K562 (cell line): ENCODE measurements at regions not wholly inside any gene's neighbourhood (a gene's known extent, or its start where the extent isn't known, plus 50 kb on each side); places are given as distances from the start of the nearest gene placed in this dataset.

ENCODE experiments used
- ATAC-seq: fragments of 200-7000 bp; cut with Tn5 transposase; 3 replicates; pipeline ENCODE4 v1.9.1; 2020; ENCODE audit warnings: moderate library complexity
- BruUV-seq: library from RNA; stranded (reverse); fragments of 400-500 nt; replicated peaks from 2 replicates; lab custom pipeline; 2021; lab: Mats Ljungman, UMichigan
- CTCF ChIA-PET: fragments of 300-600 bp; formaldehyde crosslinking; extraction: SDS; loops from one replicate; lab custom pipeline; 2021; ENCODE audit warnings: low intra/inter-chr PET ratio; lab: Yijun Ruan, JAX
- POLR2A ChIA-PET: fragments of 300-600, 350-650 bp; sonication (Branson Sonifier 250); formaldehyde crosslinking; extraction: SDS; loops from one replicate; lab custom pipeline; 2021; ENCODE audit warnings: antibody characterized with exemption, inconsistent platforms; lab: Yijun Ruan, JAX
- DNase-seq, 4 experiments: peaks; one replicate each; pipeline versions ENCODE4 v3.0.0 to v3.0.0-alpha.2; 2011 to 2018; ENCODE audit warnings: low spot score in 3 of 4, mixed read lengths in 3 of 4; ENCODE audit errors: extremely low read depth in 1 of 4
- FAIRE-seq: peaks from 2 replicates; lab custom pipeline; 2011; peaks lifted over from hg19 to GRCh38; lab: Jason Lieb, UNC
- H2AFZ ChIP-seq: 2 replicates; pipeline ENCODE4 v1.6.0; 2011; ENCODE audit warnings: low read depth, low read length, control low read depth, inconsistent platforms
- H3K27ac ChIP-seq: fragments of 200-600 bp; 3 replicates; pipeline ENCODE4 v1.8.0; 2011; ENCODE audit warnings: low read depth, mild to moderate bottlenecking, control low read depth, inconsistent platforms, low read length, moderate library complexity, mixed read lengths; ENCODE audit errors: extremely low read depth
- H3K27me3 ChIP-seq, 2 experiments: fragments of 300-600 bp in 1 of 2; 2 replicates in 1 of 2; 3 replicates in 1 of 2; pipeline versions ENCODE4 v1.6.0 to v1.8.0; 2011; ENCODE audit warnings: inconsistent platforms in 2 of 2, low read length in 2 of 2, mild to moderate bottlenecking in 1 of 2, mixed read lengths in 1 of 2, moderate library complexity in 1 of 2; ENCODE audit not compliant: control insufficient read depth in 2 of 2, insufficient read depth in 2 of 2
- H3K36me3 ChIP-seq: fragments of 300-600 bp; 3 replicates; pipeline ENCODE4 v1.8.0; 2011; ENCODE audit warnings: mild to moderate bottlenecking, low read length, inconsistent platforms; ENCODE audit not compliant: control insufficient read depth, insufficient read depth
- H3K4me1 ChIP-seq, 2 experiments: fragments of 200-600 bp in 1 of 2; replicated peaks in 1 of 2; 2 replicates in 1 of 2; 3 replicates in 1 of 2; pipeline versions ENCODE4 v1.5.1 to v1.8.0; 2011; ENCODE audit warnings: inconsistent platforms in 2 of 2, low read length in 2 of 2, mild to moderate bottlenecking in 1 of 2, mixed read lengths in 1 of 2, moderate library complexity in 1 of 2; ENCODE audit not compliant: control insufficient read depth in 2 of 2, insufficient read depth in 2 of 2
- H3K4me2 ChIP-seq: 2 replicates; pipeline ENCODE4 v1.6.1; 2011; ENCODE audit warnings: low read length, control low read depth, inconsistent platforms, mixed read lengths; ENCODE audit not compliant: insufficient read depth
- H3K4me3 ChIP-seq: fragments of 200-600 bp; sonication (generic), shearing (Covaris generic); 2 replicates; pipeline ENCODE4 v1.5.1; 2016; ENCODE audit warnings: control low read depth, inconsistent platforms
- H3K79me2 ChIP-seq: fragments of 200-600 bp; 3 replicates; pipeline ENCODE4 v1.8.0; 2011; ENCODE audit warnings: low read length, inconsistent platforms; ENCODE audit not compliant: control insufficient read depth, insufficient read depth
- H3K9ac ChIP-seq, 2 experiments: 2 replicates each; pipeline versions ENCODE4 v1.6.0 to v1.6.1; 2011; ENCODE audit warnings: low read depth in 2 of 2, low read length in 2 of 2, control low read depth in 1 of 2, inconsistent platforms in 1 of 2, mild to moderate bottlenecking in 1 of 2, mixed read lengths in 1 of 2; ENCODE audit not compliant: insufficient read depth in 1 of 2
- H3K9me1 ChIP-seq: one replicate; pipeline ENCODE4 v1.6.0; 2011; ENCODE audit warnings: inconsistent platforms, mild to moderate bottlenecking, low read length, moderate library complexity; ENCODE audit not compliant: control insufficient read depth, insufficient read depth
- H3K9me3 ChIP-seq: replicated peaks from 2 replicates; pipeline ENCODE4 v1.5.1; 2011; ENCODE audit warnings: low read depth, low read length, inconsistent platforms; ENCODE audit not compliant: control insufficient read depth, insufficient read depth
- H4K20me1 ChIP-seq: replicated peaks from 2 replicates; pipeline ENCODE4 v1.6.1; 2011; ENCODE audit warnings: low read length, inconsistent platforms, mixed read lengths; ENCODE audit not compliant: control insufficient read depth, insufficient read depth
- CBX1 ChIP-seq: sonication (generic); IDR thresholded peaks from 2 replicates; pipeline ENCODE4 v1.6.1; 2016; ENCODE audit warnings: antibody characterized with exemption, low read depth, mild to moderate bottlenecking
- ELF4 ChIP-seq: fragments of 450-650 bp; formaldehyde crosslinking; IDR thresholded peaks from 2 replicates; pipeline ENCODE4 v1.4.0; 2022; ENCODE audit warnings: missing genetic modification characterization
- GTF2F1 ChIP-seq: IDR thresholded peaks from 2 replicates; pipeline ENCODE4 v1.6.1; 2011; ENCODE audit warnings: low read depth, low read length, improper control_type of control experiment
- PKNOX1 ChIP-seq: fragments of 450-650 bp; IDR thresholded peaks from 2 replicates; pipeline ENCODE4 v1.6.1; 2016
- POLR2AphosphoS5 ChIP-seq: IDR thresholded peaks from 2 replicates; pipeline ENCODE4 v1.6.1; 2011; ENCODE audit warnings: mild to moderate bottlenecking, low read depth, low read length, moderate library complexity; ENCODE audit not compliant: control insufficient read depth, insufficient read depth
- PRPF4 ChIP-seq: fragments of 200-400 bp; formaldehyde crosslinking; IDR thresholded peaks from one replicate; pipeline ENCODE4 v1.6.1; 2017; ENCODE audit warnings: low read length, low read depth, mild to moderate bottlenecking; ENCODE audit not compliant: insufficient read depth, poor library complexity, severe bottlenecking
- TEAD1 ChIP-seq, 2 experiments: fragments of 450-650 bp in 1 of 2; sonication (generic) in 1 of 2; formaldehyde crosslinking; IDR thresholded peaks; 2 replicates each; pipeline versions ENCODE4 v1.4.0 to v1.8.0; 2020 to 2022; ENCODE audit warnings: mild to moderate bottlenecking in 2 of 2, missing genetic modification reagents in 1 of 2
- TEAD4 ChIP-seq, 2 experiments: sonication (generic) in 1 of 2; formaldehyde crosslinking in 1 of 2; IDR thresholded peaks; 2 replicates each; pipeline versions ENCODE4 v1.6.1 to v1.8.0; 2012 to 2022; ENCODE audit warnings: borderline replicate concordance in 1 of 2, inconsistent platforms in 1 of 2, low read length in 1 of 2, mild to moderate bottlenecking in 1 of 2, missing genetic modification reagents in 1 of 2
- WGBS: fragments of 100-300 bp; shearing (Covaris generic); methylation state at CpG from one replicate; pipeline ENCODE4 v1.1.6; 2016; ENCODE audit warnings: low coverage, mixed read lengths; ENCODE audit not compliant: insufficient coverage; ENCODE audit errors: missing lambda C conversion rate; 5-methylcytosine and 5-hydroxymethylcytosine counted together
- in situ Hi-C: fragments of 300-500 bp; cut with MboI; formaldehyde crosslinking; loops from 4 replicates; pipeline ENCODE4 v1.15.0; 2018; ENCODE audit warnings: inconsistent platforms, mixed read lengths
- intact Hi-C: fragments of 100-400 bp; cut with micrococcal nuclease; formaldehyde crosslinking; loops from 2 replicates; pipeline ENCODE4 v1.14.2; 2022

DNA sequence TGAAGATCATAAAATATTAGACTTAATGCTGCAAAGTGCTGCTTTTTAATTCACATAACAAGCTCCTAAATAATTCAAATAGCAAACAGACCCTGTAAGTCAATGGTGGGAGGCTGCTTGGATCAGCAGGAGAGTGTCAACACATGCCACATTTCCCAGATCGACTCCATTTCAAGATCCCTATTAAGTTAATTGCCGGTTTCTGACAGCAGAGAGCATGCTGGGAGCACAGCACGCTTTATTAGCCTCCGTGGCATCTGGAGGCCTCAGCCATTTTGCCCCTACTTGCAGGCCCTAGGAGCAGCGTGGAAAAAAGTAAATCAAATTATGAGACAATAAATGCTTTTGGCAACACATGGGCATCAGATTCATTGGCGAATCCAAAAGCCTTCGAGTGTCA, 201.0 kb downstream of the EMX2 start:
- no peak for FAIRE-seq
- Histone ChIP-seq H4K20me1 (no peaks in the 10 kb centered on the region), H3K79me2 (no peaks in the 10 kb centered on the region), H3K27me3 (peaks cover 0 to 3% of the 10 kb centered on the region in 2 experiments; a peak in 2 of 5 replicates), H3K4me2 (no peak overlapping the region), H3K36me3 (no peaks in the 10 kb centered on the region), H2AFZ (no peak overlapping the region), H3K9ac (no peak overlapping the region), H3K4me3 (no peak overlapping the region), H3K4me1 (no peaks in the 10 kb centered on the region), H3K9me1 (no peaks in the 10 kb centered on the region), H3K9me3 (no peaks in the 10 kb centered on the region), H3K27ac (no peak overlapping the region)
- in situ Hi-C loops (no loop called here), intact Hi-C loops (no loop called here)
- POLR2A ChIA-PET, result no interaction called here
- no peak for TF ChIP-seq TEAD1 (CRISPR knock-in tag; IDR thresholded peaks at IDR 0.05)
- TF ChIP-seq ELF4, result no peak
- no peak for TF ChIP-seq GTF2F1
- TF ChIP-seq CBX1, result no peak
- no peak for TF ChIP-seq PKNOX1
- TF ChIP-seq TEAD4 (IDR thresholded peaks at IDR 0.05; ENCODE audit: low read length), result no peak
- no peak for TF ChIP-seq TEAD4 (CRISPR knock-in tag; IDR thresholded peaks at IDR 0.05; ENCODE audit: borderline replicate concordance)
- no peak for TF ChIP-seq POLR2AphosphoS5
- TF ChIP-seq PRPF4, result no peak
- ATAC-seq, result no peak
- CTCF ChIA-PET, result no interaction called here
- BruUV-seq, result no TSS peak
- WGBS, result 2% methylated on average over 7 of the region's 7 CpGs
- no peak for DNase-seq
